ENCODE measurements at regions not wholly inside any gene's neighbourhood (a gene's known extent, or its start where the extent isn't known, plus 50 kb on each side); places are given as distances from the start of the nearest gene placed in this dataset.

DNA sequence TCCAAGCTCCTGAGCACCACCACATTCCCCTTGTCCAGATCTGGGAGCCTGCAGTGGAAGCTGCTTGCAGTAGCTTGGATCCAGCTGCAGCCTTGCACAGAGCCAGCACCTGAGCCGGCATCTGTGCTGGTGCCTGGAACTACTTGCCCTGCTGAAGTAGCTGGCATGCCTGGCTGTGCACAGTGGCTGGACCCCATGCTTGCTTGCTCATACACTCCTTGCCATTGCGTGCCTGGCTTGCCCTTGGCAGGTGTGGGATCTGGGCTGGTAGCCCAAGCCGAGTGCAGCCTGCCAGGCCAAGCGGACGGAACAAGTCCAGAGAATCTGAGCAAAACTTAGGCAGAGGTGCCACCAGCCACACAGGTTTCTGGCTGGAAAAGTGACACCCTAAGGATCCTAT, 759.9 kb downstream of the IPMK start:
- no peak for TF ChIP-seq JUND (IDR thresholded peaks at IDR 0.05; ENCODE audit: low read depth)
- DNase-seq (ENCODE audit: low read depth in 1 of 2, low spot score in 1 of 2), result no peak
- in situ Hi-C loops (cut with HindIII; ENCODE audit: low pct_unique_long_range_greater_than_20kb, low sequenced_read_pairs), result no loop called here

DNA sequence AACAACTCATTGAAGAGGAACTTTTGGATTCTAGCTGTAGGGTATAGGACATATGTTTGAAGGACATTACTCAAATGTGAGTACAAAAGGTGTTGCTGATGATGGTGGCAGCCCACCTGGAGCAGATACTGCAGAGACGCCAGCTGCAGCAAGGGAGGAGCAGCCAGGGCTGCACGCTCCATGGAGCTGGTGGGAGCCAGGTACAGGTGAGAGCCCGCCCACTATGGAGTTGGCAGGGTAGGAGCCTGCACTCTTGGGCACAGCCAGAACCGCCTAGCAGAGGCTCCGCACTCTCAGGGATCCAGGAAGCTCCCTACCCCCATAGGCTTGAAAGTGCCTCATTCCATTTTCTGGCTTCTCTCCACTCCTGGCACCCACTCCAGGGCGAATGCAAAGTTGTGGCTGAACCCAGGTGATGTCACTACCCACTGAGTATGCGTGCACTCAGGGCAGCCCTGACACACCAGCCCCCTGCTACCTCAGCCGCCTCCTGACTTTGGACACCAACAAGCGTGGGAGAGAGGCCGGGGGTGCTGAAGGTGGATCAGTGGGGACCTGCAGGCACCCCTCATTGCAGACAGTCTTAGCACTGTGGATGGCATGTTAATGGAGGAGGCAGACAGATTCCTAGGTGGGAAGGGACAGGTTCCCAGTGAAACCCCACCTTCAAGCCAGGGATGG, 761.1 kb downstream of the IPMK start:
- no peak for TF ChIP-seq JUND (IDR thresholded peaks at IDR 0.05; ENCODE audit: low read depth)
- in situ Hi-C loops (cut with HindIII; ENCODE audit: low pct_unique_long_range_greater_than_20kb, low sequenced_read_pairs), result no loop called here
- DNase-seq (ENCODE audit: low read depth in 1 of 2, low spot score in 1 of 2), result no peak

DNA sequence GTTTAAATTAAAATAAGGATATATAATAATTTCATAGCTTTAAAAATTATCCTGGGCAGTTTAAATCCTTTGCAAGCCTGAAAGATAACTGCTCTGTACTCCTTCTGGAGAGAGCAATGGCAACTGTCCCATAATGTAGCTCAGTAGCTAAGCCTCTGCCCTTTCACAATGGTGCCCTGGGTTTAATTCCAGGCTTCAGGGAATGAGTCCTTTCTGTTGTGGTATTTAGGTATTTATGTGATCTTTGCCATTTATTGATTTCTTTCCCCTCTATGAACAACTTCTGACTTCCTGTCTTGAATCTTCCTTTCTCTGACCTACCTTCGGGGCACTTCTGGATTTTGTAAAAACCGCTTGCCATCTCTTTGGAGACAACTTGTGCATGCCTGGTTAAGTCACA, 773.2 kb downstream of the IPMK start:
- DNase-seq (ENCODE audit: low read depth in 1 of 2, low spot score in 1 of 2), result no peak
- no peak for TF ChIP-seq JUND (IDR thresholded peaks at IDR 0.05; ENCODE audit: low read depth)
- in situ Hi-C loops (cut with HindIII; ENCODE audit: low pct_unique_long_range_greater_than_20kb, low sequenced_read_pairs), result no loop called here

DNA sequence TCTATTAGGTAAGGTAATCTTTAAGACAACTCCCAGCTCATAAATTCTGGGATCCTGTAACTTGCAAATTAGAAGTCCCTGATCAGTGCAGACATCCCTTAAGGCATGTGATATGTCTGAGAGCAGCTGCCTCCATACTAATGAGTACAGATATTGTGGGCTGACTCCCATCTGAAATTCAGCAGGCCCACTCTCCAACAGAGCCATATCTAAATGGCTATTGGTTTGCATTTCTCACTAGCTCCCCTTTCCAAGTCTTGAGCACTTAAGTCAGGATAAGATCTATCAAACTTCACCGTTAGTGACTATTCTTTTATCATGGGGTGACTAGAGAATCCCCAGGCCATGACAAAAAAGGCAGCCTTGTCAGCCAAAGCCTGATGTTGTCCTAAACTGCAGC, 785.4 kb downstream of the IPMK start:
- no peak for DNase-seq (ENCODE audit: low read depth in 1 of 2, low spot score in 1 of 2)
- in situ Hi-C loops (cut with HindIII; ENCODE audit: low pct_unique_long_range_greater_than_20kb, low sequenced_read_pairs), result no loop called here
- no peak for TF ChIP-seq JUND (IDR thresholded peaks at IDR 0.05; ENCODE audit: low read depth)

DNA sequence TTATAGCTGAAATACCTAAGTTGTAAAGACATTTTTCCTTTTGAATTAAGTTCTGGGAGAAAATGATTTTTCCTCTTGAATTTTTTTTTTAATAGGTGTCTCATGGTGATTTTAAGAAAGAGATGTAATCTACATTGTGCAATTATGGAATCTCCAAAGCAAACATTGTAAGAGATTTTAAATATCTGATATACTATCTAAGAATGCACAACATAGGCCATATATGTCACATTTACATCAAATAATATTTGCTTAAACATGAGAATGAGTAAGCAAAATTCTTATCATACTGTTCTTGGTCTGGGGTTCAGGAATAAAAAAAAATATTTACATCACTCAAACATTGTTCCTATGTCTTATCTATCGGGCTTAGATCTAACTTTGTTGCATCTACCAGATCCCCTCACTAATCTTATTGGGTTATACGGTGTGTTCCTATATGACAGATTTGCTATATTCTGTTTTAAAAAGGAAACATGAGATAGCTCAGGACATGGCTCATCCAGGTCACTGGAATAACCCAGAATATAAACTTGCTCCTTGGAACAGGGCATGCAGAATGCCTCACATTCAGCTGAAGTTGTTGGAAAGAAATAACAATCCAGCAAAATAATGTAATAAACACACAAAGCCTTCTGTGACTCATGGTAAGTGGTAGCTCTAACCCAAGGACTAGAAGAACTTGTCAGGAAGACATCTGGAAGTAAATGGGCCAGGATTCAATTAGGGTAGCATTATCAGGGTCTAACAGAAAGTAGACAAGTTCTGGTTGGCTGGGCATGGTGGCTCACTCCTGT, 794.7 kb downstream of the IPMK start:
- in situ Hi-C loops (cut with HindIII; ENCODE audit: low pct_unique_long_range_greater_than_20kb, low sequenced_read_pairs), result no loop called here
- TF ChIP-seq JUND (IDR thresholded peaks at IDR 0.05; ENCODE audit: low read depth), result no peak
- no peak for DNase-seq (ENCODE audit: low read depth in 1 of 2, low spot score in 1 of 2)

DNA sequence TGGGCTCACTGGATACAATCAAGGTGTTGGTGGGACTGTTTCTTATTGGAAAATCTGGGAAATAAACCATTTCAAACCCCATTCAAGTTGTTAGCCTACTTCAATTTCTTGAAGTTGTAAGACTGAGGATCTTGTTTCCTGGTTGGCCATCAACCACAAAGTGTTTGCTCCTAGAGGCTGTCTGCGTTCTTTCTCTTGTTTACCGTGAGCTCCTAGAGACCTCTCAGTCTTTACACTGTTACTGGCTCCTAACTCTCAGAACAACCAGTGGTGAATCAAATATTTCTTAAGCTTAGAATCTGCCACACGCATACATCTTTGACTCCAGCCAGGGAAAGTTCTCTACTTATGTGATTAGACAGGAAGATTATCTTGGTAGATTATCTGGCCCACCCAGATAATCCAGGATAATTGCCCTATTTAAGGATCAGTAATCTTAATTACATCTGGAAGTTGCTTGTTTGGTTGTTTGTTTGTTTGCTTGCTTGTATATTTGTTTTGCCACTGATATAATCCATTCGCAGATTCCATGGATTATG, 798.7 kb downstream of the IPMK start:
- TF ChIP-seq JUND (IDR thresholded peaks at IDR 0.05; ENCODE audit: low read depth), result no peak
- in situ Hi-C loops (cut with HindIII; ENCODE audit: low pct_unique_long_range_greater_than_20kb, low sequenced_read_pairs), result no loop called here
- peak in 1 of 2 experiments; percentile 62 for DNase-seq (ENCODE audit: low read depth in 1 of 2, low spot score in 1 of 2)

DNA sequence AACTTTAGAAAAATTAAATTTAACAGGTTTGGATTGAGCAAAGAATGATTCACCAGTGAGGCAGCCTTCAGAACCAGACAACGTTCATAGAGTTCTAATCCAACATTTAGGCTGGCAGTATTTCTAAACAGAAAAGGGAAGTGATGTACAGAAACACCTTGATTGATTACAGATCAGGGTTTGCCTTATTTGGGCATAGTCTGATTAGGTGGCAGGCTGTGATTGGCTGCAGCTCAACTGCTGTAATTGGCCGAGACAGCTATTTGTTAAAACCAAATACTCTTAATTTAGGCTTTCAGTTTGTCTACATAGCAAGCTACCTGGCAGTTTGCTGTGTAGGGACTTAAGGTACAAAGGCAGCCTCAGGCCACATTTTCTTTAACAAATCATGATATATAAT, 802.5 kb downstream of the IPMK start:
- in situ Hi-C loops (cut with HindIII; ENCODE audit: low pct_unique_long_range_greater_than_20kb, low sequenced_read_pairs), result no loop called here
- DNase-seq (ENCODE audit: low read depth in 1 of 2, low spot score in 1 of 2), result no peak
- no peak for TF ChIP-seq JUND (IDR thresholded peaks at IDR 0.05; ENCODE audit: low read depth)

DNA sequence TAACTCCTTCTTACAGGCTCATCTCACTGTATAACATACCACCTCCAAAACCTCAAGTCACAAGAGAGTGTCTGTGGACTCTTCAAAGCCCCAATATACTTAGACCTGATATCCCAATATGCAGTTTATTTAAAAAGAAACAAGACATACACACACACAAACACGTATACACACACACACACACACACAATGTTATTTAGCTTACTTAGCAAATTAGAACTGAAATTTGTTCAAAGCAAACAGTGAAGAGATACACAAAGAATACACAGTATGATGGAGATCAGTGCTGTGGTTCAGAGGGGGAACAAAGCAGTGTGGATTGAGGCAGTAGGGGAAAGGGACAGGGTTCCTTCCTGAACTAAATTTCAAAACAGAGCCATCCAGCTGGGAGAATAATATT, 807.2 kb downstream of the IPMK start:
- no peak for TF ChIP-seq JUND (IDR thresholded peaks at IDR 0.05; ENCODE audit: low read depth)
- in situ Hi-C loops (cut with HindIII; ENCODE audit: low pct_unique_long_range_greater_than_20kb, low sequenced_read_pairs), result no loop called here
- DNase-seq (ENCODE audit: low read depth in 1 of 2, low spot score in 1 of 2), result no peak

DNA sequence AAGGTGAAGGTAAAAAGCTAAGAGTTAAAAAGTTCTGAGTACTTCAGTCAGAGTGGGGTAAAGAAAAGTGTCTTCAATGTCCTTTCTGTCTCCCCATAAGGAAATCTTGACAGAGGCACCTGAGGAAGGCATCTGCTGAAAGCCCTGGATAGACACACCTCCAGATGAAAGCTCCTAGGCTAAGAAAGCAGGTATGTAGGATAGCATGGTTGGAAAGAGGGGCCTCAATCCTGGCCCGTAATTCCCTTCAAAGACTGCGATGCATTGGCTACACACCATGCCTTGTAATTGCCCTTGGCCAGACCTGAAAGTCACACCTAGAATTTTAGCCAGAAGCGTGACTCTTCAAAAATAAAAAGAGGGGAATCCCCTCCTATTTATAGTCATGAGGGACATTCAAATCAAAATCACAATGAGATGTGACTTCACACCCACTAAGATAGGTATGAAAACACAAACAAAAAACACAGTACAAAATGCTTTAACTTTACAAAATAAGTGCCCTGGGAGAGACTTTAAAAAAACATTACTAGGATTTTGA, 809.7 kb downstream of the IPMK start:
- no peak for DNase-seq (ENCODE audit: low read depth in 1 of 2, low spot score in 1 of 2)
- TF ChIP-seq JUND (IDR thresholded peaks at IDR 0.05; ENCODE audit: low read depth), result no peak
- in situ Hi-C loops (cut with HindIII; ENCODE audit: low pct_unique_long_range_greater_than_20kb, low sequenced_read_pairs), result no loop called here

DNA sequence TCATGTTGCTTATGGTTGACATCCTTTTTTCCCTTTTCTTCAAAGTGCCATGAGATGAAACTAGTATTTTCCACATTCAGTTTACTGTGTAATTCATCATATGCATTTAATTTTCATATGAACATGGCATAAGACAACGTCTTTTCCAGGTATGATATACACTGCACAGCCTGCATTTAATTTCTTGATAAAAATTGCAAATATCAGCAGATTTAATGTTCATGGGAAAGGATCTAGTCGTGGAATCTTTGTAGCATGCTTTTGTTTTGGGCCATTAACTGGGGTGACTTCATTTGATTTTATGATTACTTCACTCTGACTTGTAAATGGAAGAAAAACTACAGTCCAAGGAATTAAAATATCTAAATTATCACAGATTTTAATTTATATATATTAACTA, 837.3 kb downstream of the IPMK start:
- in situ Hi-C loops (cut with HindIII; ENCODE audit: low pct_unique_long_range_greater_than_20kb, low sequenced_read_pairs), result no loop called here
- no peak for DNase-seq (ENCODE audit: low read depth in 1 of 2, low spot score in 1 of 2)
- no peak for TF ChIP-seq JUND (IDR thresholded peaks at IDR 0.05; ENCODE audit: low read depth)

DNA sequence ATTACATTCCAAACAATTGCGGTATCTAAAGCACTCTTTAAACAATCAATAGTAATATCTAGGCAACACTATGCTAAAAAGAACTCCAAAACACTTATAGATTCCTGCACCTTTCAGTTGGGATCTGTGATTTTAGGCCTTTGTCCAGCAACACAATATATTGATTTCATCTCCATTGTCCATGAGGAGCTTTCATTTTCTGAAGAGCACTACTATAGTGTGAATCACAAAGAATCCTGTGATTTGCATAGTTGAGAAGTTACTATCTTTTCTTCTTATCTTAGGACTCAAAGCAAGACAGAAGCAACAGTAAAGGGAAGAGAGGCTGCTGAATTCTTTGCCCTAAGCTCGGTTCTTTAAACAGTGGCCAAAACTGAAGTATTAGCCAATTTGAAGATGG, 846.8 kb downstream of the IPMK start:
- no peak for TF ChIP-seq JUND (IDR thresholded peaks at IDR 0.05; ENCODE audit: low read depth)
- DNase-seq (ENCODE audit: low read depth in 1 of 2, low spot score in 1 of 2), result no peak

DNA sequence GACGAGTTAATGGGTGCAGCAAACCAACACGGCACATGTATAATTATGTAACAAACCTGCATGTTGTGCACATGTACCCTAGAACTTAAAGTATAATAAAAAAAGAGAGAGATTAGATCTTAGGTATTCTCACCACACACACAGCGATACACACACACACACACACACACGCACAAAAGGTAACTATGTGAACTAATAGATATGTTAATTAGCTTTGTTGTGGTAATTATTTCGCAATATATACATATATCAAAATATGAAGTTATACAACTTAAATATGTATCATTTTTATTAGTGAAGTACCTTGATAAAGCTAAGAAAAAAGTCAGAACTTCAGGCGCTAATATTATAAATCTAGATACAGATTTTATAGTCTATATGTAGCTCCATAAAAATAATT, 849.2 kb downstream of the IPMK start:
- no peak for TF ChIP-seq JUND (IDR thresholded peaks at IDR 0.05; ENCODE audit: low read depth)
- DNase-seq (ENCODE audit: low read depth in 1 of 2, low spot score in 1 of 2), result no peak
- in situ Hi-C loops (cut with HindIII; ENCODE audit: low pct_unique_long_range_greater_than_20kb, low sequenced_read_pairs), result no loop called here

More for the DNA sequence above, 846.8 kb downstream of the IPMK start:
- in situ Hi-C loops (cut with HindIII; ENCODE audit: low pct_unique_long_range_greater_than_20kb, low sequenced_read_pairs), result no loop called here

DNA sequence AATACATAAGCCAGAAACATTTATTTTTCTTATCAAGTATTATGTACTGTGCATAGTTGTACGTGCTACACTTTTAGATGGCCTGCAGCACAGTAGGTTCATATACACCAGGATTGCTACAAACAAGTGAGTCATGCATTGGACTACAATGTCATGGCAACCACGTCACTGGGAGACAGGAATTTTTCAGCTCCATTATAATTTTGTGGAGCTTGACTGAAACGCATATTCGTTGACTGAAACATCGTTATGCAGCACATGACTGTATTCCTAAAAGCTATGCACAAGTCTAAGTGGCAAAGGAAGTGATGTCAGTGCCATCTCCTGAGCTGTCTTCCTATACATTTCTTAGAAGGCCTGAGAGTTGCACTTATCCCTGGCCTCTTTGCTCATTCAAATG, 871.8 kb downstream of the IPMK start:
- no peak for DNase-seq (ENCODE audit: low read depth in 1 of 2, low spot score in 1 of 2)
- no peak for TF ChIP-seq JUND (IDR thresholded peaks at IDR 0.05; ENCODE audit: low read depth)
- in situ Hi-C loops (cut with HindIII; ENCODE audit: low pct_unique_long_range_greater_than_20kb, low sequenced_read_pairs), result no loop called here

All from T47D (cell line).